Hepatocyte (in vitro differentiated cells): ENCODE measurements at regions not wholly inside any gene's neighbourhood (a gene's known extent, or its start where the extent isn't known, plus 50 kb on each side); places are given as distances from the start of the nearest gene placed in this dataset.

Experiments used
- EZH2 ChIP-seq: fragments of 200-600 bp; sonication (generic); IDR thresholded peaks from 2 replicates; pipeline ENCODE4 v1.6.1; 2016; ENCODE audit warnings: antibody characterized with exemption, mild to moderate bottlenecking, borderline replicate concordance
- EZH2phosphoT487 ChIP-seq: fragments of 200-600 bp; sonication (generic); IDR thresholded peaks from one replicate; pipeline ENCODE4 v1.6.1; 2018; ENCODE audit warnings: antibody characterized with exemption, mild to moderate bottlenecking, low read depth, moderate library complexity; ENCODE audit not compliant: unreplicated experiment, severe bottlenecking
- TF ChIP-seq, protein P1 (sequence below): fragments of 200-600 bp; sonication (generic); IDR thresholded peaks from 2 replicates; pipeline ENCODE4 v1.5.1; 2016; ENCODE audit warnings: antibody characterized with exemption, mild to moderate bottlenecking; ENCODE audit not compliant: poor library complexity

DNA sequence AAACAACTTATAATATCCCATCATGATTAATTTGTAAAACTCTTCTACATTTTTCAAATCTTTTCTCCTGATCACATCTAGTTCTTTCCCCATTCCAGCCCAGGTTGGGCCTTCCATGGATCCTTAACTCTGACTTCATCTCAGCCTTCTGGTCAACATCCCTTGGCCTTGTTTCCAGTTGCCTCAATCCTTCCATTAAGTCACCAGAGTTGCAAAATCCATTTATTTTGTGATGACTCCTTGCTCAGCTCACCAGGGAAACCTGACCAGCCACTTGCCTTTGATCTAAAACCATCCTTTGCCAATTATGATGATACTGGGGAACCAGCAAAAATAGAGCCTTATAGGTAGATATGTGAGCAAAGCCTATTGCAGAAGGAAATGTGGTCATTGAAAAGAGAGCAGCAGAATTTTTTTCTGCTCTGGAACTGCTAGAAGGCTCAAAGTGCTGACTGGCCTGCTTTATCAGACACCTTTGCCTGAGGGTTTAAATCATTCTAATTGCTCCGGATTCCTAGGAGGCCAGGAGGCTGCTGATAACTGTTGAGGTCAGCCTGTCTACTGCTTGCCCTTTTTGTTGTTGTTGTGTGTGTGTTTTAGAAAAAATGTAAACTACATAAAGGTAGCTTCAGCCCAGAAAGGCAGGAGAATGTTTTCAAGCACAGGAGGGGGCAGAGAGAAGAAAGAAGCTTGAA lies 512.2 kb upstream of the GRIA1 start:
- no peak for TF ChIP-seq EZH2
- TF ChIP-seq, protein P1, sequence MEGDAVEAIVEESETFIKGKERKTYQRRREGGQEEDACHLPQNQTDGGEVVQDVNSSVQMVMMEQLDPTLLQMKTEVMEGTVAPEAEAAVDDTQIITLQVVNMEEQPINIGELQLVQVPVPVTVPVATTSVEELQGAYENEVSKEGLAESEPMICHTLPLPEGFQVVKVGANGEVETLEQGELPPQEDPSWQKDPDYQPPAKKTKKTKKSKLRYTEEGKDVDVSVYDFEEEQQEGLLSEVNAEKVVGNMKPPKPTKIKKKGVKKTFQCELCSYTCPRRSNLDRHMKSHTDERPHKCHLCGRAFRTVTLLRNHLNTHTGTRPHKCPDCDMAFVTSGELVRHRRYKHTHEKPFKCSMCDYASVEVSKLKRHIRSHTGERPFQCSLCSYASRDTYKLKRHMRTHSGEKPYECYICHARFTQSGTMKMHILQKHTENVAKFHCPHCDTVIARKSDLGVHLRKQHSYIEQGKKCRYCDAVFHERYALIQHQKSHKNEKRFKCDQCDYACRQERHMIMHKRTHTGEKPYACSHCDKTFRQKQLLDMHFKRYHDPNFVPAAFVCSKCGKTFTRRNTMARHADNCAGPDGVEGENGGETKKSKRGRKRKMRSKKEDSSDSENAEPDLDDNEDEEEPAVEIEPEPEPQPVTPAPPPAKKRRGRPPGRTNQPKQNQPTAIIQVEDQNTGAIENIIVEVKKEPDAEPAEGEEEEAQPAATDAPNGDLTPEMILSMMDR: no peak
- no peak for TF ChIP-seq EZH2phosphoT487
